Globus pallidus (tissue), 1 donor: ENCODE measurements at regions not wholly inside any gene's neighbourhood (a gene's known extent, or its start where the extent isn't known, plus 50 kb on each side); places are given as distances from the start of the nearest gene placed in this dataset.
"Not testable (repeated sequence)": the region's sequence is repeated elsewhere in the genome, so short reads cannot be mapped to it uniquely, and the experiment has no call there.

Experiments
- DNase-seq: peaks from one replicate; pipeline ENCODE4 v3.0.0-alpha.2; 2015; ENCODE audit warnings: low spot score

DNA sequence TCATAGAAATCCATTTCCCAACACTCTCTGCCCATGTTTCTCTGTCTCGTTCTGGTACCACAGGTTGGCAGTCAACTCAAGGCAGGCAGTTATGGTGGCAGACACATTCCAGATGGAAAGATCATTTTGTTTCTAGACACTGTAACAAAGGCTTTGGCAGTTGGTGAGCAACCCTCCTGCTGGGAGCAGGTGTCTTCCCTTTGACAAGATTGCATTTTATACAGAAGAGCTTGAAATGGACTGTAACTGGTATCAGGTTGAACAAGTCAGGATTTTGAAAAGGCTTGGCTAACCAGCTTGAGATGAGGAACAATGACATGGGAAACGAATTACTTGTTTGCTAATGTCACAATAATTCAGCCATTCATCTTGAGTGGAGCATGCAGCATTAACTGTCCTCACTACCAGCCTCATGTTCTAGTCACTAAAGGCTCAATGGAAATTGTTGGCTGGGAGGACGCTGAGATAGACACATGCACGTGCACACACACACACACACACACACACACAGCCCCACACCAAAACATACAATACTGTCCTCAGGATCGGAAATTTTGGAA is 170.0 kb downstream of the SEMA6D start:
- DNase-seq: no peak

DNA sequence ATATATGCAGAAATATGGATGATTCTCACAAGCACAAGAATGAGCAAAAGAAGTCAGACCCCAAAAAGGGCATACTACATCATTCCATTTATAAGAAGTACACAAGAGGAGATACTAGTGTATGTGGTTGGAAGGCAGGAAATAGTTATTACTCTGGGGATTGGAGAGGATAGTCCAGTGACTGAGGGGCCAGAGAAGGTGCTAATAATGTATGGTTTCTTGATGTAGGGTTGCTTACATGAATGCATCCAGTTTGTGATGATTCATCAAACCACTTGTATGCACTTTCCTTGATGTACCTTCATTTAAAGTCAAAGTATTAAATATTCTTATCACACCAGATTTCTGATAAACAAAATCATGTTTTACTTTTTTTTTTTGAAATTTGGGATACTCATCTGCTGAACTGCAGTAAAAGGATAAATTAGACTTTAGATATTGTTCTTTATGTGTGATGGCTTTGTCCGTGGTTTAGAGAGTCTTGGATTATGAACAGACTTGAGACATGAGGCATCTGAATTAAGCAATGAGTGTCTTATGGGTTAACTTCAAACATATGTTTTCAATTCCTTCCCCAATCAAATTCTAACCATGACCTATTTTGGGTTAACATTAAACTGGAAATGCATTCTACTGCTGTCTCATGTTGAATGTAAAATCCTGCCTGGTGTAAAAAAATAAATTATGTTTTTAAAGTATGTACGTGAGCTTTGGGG is 171.2 kb downstream of the SEMA6D start:
- no peak for DNase-seq

- no peak for DNase-seq
Measured at GRCh38 chr15:47890397-47891150, 173.3 kb downstream of the SEMA6D start.

DNA sequence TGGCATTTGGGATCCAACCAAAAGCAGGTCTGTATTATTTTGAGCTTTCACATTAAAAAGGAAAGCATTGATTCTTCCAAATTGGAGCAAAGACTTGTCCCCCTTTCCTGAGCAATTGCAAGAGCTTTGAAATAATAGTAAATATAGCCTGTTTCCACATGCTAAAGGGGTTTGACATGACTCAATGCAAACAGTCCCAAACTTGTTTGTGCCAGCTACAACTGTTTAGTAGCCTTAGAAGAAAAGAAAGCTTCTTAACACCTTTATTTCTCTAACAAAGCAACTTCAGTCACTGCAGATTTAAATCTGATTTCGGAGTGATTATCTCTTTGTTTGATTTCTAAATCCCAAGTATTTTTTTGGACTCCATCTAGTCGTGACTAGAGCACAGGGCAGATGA is 180.2 kb downstream of the SEMA6D start:
- no peak for DNase-seq

- DNase-seq: no peak
Measured at GRCh38 chr15:47900751-47901150, 183.4 kb downstream of the SEMA6D start.

DNA sequence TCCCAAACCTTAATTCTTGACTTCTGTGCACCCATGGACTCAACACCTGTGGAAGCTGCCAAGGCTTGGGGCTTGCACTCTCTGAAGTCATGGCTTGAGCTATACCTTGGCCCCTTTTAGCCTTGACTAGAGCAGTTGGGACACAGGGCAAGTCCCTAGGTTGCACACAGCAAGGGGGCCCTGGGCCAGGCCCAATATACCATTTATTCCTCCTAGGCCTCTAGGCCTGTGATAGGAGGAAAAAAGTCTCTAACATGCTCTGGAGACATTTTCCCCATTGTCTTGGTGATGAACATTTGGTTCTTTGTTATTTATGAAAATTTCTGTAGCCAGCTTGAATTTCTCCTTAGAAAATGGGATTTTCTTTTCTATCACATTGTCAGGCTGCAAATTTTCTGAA is 186.1 kb downstream of the SEMA6D start:
- DNase-seq: no peak

GRCh38 chr15:47908486-47908885 is 191.2 kb downstream of the SEMA6D start:
- DNase-seq: no peak

- DNase-seq: no peak
Measured at GRCh38 chr15:47908950-47909670, 191.8 kb downstream of the SEMA6D start.

DNA sequence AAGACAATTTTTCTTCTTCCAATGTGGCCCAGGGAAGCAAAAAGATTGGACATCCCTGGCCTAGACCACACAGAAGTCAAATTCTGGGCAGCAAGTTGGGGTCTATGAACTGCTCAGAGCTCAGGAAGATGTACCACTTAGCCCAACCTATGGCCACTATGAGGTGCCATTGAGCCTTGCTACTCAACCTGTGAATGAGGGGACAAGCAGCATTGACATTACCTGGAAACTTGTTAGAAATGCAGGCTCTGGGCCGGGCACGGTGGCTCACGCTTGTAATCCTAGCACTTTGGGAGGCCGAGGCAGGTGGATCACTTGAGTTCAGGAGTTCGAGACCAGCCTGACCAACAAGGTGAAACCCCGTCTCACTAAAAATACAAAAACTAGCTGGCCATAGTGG is 195.6 kb downstream of the SEMA6D start:
- not testable (repeated sequence) for DNase-seq

DNA sequence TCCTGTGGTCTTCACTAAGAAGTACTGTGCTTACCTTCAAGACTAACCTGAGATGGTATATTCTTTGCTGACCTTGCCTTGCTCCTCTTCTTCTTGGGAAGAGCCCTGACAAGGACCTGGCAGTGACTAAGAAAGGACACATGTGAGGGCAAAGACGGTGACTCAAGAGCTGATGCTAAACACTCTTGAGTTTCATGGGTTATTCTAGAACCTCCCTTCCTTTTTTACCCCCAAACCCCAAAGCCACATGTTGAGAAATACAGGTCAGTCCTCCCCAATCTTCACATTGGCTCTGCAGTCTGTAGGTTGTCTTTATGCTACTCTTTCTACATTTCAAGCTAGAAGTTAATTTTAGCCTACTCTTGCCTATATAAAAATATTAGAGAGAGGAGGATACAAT is 200.6 kb downstream of the SEMA6D start:
- no peak for DNase-seq

DNA sequence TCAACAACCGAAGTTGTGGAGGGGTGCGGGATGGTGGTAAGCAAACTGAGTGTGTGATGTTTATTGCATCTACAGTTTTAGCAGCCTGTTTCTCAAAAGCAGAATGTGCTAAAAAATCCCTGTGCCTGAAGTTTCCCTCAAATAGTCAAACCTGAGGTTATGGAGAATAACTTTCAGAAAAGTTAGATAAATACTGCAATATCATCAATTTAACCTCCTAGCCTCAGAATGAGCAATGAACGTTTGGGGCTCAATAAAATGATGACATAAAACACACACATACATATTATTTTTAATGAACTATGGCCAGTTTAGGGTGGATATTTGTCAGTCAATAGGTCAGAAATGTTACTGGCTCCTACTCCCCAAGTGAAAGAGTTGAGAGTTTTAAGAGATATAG is 201.6 kb downstream of the SEMA6D start:
- DNase-seq: no peak

DNA sequence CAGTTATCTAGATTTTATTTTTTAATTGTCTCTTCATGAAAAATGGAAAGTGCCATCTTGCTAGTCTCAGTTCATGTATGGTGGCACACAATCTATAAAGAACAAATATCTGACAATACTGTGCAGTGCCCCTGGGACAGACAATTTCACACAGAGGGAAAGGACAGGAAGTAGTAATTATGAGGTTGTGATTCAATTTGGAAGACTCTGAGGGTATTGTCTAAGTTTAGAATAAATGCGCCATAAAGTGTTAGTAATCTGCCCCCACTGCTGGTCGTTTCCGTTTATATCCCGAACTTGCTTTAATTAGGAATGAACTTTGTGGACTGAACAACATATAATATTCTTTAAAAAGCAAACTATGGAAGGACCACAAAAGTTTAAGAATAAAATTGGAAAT is 196.4 kb upstream of the SLC24A5 start:
- DNase-seq: no peak

DNA sequence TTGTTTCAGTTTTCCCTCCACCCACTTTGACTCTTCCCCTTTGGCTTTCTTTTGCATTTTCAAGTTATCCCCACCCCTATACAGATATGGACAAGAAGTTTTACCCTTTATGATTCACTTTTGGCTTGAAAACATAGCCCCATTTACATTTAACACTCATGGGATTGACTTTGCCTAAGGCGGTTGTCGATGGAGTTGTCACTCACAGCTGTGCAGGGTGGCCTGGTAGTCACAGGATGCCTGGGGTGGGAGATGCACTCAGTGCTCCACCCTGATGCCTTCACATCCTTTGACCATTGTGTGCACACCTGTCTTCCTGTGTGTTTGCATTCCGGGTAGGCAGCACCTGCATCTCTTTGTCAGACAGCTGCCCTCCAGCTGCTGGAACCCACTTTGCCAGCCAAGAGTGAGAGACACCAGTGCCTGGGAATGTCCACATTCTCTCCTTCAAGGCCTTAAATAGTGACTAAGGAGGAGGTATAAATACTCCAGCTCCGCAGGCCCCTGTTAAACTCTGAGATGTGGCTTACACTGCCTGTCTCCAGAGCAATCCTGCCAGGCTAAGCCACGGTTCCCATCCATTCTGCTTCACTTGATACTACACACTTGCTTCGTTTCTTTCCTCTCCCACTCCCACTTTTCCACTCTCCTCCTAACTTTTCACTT is 191.5 kb upstream of the SLC24A5 start:
- DNase-seq: no peak

- no peak for DNase-seq
Measured at GRCh38 chr15:47932261-47932660, 188.5 kb upstream of the SLC24A5 start.

DNA sequence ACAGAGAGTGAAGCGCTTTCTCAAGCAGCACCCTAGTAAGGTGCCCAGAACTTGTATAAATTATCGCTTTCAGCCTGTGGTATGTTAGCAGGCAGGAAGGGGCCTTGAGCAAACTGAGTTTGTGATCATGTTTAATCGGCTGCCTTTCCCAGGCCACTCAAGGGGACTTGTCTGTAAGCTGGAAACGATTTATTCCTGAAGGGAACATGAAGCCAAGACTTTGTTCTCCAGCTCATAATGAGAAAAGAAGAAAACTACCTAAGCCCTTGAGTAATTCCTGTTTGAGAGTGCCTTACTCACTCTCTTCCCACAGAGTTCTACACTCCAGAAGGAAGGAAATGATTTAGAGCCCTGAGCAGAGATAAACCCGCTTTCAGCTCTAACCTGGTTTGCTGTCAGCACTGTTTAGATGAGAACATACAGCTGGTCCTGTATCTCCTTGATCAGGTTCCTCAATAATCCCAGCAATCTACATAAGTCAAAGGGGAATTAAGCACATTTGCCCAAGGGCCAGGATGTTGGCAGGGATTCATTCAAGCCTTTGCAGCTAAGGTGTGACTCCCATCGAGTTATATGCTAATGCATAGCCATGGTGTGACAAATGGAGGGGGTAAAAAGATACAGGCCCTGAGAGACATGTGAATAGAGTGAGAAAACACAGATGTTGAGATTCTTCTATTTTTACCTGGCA is 187.7 kb upstream of the SLC24A5 start:
- no peak for DNase-seq

- DNase-seq: no peak
Measured at GRCh38 chr15:47933865-47934264, 186.9 kb upstream of the SLC24A5 start.

GRCh38 chr15:47934342-47934741 is 186.4 kb upstream of the SLC24A5 start:
- DNase-seq: no peak

DNA sequence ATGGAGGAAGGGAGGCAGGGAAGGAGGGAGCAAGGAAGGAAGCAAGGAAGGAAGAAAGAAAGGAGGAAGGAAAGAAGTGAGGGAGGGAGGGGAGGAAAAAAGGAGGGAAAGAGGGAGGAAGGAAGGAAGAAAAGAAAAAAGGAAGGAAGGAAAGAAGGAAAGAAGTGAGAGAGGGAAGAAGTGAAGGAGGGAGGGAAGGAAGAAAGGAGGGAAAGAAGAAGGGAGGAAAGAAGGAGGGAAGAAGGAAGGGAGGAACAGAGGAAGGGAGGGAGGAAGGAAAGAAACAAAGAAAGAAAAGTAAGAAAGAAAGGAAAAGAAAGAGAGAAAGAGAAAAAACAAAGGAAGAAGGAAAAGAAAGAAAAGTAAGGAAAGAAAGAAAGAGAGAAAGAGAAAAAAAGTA is 183.0 kb upstream of the SLC24A5 start:
- DNase-seq: no peak

DNA sequence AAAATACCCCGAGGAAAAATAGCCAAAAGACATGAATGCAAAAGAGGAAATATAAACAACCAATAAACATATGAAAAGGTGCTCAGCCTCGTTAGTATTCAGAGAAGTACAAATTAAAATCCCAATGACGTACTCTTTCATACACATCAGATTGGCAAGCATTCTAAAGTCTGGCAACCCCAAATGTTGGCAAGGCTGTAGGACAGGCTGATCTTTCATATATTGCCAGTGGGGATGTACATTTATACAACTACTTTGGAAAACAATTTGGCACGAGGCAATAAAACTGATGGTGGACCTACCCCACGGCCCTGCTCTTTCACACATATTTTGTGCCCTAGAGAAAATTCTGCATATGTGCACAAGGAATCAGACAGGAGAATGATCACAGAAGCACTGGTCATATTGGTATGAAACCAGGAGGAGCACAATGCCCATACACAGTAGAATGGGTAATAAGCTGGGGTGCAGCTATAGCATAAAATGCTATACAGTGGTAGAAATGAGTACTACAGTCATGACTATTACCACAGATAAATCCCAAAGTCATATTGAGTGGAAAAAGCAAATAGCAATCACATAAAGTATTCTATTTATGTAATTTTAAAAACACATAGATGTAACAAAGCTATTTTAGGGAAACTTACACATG is 176.0 kb upstream of the SLC24A5 start:
- DNase-seq: no peak

- DNase-seq: no peak
Measured at GRCh38 chr15:47945872-47946650, 174.7 kb upstream of the SLC24A5 start.
